ENCODE measurements at regions not wholly inside any gene's neighbourhood (a gene's known extent, or its start where the extent isn't known, plus 50 kb on each side); places are given as distances from the start of the nearest gene placed in this dataset.

DNA sequence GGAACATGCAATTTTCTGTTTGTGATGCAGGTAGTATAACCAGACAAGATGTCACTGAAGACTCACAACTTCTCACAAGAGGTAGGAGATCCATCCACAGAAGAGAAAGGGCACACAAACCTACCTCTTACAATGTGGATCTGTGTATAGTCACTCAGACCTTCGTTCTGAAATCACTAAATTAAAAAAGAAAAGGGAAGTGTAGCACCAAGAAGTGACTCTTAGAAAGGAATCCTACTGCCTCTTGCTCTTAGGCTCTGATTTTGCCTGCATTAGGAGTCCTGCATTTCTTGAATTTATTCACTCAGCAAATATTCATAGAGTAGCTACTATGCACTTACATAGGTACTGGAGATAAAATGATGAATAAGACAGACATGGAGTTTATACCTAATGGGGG is 347.6 kb downstream of the BMP4 start:
- no peak for DNase-seq
- Histone ChIP-seq H3K36me3 (no peaks in the 10 kb centered on the region), H3K4me1 (no peaks in the 10 kb centered on the region), H3K27me3 (no peaks in the 10 kb centered on the region), H3K9me3 (no peaks in the 10 kb centered on the region), H3K27ac (no peak overlapping the region), H3K4me3 (replicated peaks in 1 of 3) (no peak overlapping the region)
- intact Hi-C loops (cut with DNase I): no loop called here
- TF ChIP-seq, protein P1, sequence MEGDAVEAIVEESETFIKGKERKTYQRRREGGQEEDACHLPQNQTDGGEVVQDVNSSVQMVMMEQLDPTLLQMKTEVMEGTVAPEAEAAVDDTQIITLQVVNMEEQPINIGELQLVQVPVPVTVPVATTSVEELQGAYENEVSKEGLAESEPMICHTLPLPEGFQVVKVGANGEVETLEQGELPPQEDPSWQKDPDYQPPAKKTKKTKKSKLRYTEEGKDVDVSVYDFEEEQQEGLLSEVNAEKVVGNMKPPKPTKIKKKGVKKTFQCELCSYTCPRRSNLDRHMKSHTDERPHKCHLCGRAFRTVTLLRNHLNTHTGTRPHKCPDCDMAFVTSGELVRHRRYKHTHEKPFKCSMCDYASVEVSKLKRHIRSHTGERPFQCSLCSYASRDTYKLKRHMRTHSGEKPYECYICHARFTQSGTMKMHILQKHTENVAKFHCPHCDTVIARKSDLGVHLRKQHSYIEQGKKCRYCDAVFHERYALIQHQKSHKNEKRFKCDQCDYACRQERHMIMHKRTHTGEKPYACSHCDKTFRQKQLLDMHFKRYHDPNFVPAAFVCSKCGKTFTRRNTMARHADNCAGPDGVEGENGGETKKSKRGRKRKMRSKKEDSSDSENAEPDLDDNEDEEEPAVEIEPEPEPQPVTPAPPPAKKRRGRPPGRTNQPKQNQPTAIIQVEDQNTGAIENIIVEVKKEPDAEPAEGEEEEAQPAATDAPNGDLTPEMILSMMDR (IDR thresholded peaks at IDR 0.05): no peak
- no peak for TF ChIP-seq POLR2A (IDR thresholded peaks at IDR 0.05)
- 79 to 91% methylated on average over 1 of the region's 1 CpG for WGBS, 2 donors

GRCh38 chr14:53608369-53608768 is 348.3 kb downstream of the BMP4 start:
- Histone ChIP-seq H3K4me3 (replicated peaks in 1 of 3) (no peak overlapping the region), H3K36me3 (no peaks in the 10 kb centered on the region), H3K4me1 (no peaks in the 10 kb centered on the region), H3K27me3 (no peaks in the 10 kb centered on the region), H3K27ac (no peak overlapping the region), H3K9me3 (no peaks in the 10 kb centered on the region)
- TF ChIP-seq, protein P1 (IDR thresholded peaks at IDR 0.05): no peak
- TF ChIP-seq POLR2A (IDR thresholded peaks at IDR 0.05): no peak
- intact Hi-C loops (cut with DNase I): no loop called here
- no peak for DNase-seq
- 83 to 90% methylated on average over 5 of the region's 5 CpGs for WGBS, 2 donors

DNA sequence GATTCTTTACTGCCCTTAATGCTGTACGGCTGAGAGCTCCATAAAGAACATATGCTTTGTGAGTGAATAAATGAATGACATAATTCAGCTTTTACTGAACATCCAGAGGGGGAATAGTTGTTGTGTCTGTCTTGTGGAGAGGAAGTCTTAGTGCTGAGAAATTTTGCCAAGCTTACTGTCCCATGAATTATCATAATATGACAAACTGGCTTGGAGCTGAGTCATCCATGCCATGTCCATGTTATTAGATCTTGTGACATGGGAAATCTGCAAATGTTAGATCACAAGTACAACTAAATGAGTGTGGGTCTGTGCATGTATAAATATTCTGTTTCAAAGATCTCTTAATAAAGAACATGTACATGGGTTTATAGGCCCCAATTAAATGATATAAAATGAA is 350.4 kb downstream of the BMP4 start:
- TF ChIP-seq, protein P1 (IDR thresholded peaks at IDR 0.05): no peak
- TF ChIP-seq POLR2A (IDR thresholded peaks at IDR 0.05): no peak
- H3K4me3 ChIP-seq (replicated peaks in 1 of 3): no peak overlapping the region
- no peaks in the 10 kb centered on the region for H3K36me3 ChIP-seq
- H3K27me3 ChIP-seq: no peaks in the 10 kb centered on the region
- 72 to 93% methylated on average over 1 of the region's 1 CpG for WGBS, 2 donors
- intact Hi-C loops (cut with DNase I): no loop called here
- no peak for DNase-seq
- no peaks in the 10 kb centered on the region for H3K4me1 ChIP-seq
- no peak overlapping the region for H3K27ac ChIP-seq
- no peaks in the 10 kb centered on the region for H3K9me3 ChIP-seq

GRCh38 chr14:53605562-53605961 is 351.1 kb downstream of the BMP4 start:
- no peaks in the 10 kb centered on the region for H3K27me3 ChIP-seq
- H3K4me3 ChIP-seq (replicated peaks in 1 of 3): no peak overlapping the region
- no peaks in the 10 kb centered on the region for H3K4me1 ChIP-seq
- intact Hi-C loops (cut with DNase I): no loop called here
- no peaks in the 10 kb centered on the region for H3K9me3 ChIP-seq
- no peaks in the 10 kb centered on the region for H3K36me3 ChIP-seq
- DNase-seq: no peak
- TF ChIP-seq POLR2A (IDR thresholded peaks at IDR 0.05): no peak
- TF ChIP-seq, protein P1 (IDR thresholded peaks at IDR 0.05): no peak
- H3K27ac ChIP-seq: no peak overlapping the region

DNA sequence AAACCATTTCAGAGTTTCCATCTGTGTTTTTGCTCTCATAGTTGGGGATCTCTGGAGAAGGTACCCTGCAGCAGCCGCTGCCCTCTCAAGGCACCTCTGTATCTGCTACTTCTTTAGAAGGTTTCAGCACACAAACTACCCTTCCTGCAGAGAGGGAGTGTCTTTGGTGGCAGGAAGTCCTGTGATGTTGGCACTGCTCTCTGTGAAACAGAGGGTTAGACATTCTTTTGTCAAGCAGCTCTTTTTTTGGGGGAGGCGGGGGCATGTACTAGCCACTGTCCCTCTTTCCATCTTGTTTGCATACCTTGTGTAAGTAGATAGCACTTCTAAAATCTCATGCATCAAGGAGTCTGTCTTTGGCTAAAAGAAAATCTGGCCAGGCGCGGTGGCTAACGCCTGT is 352.6 kb downstream of the BMP4 start:
- intact Hi-C loops (cut with DNase I): no loop called here
- H3K4me1 ChIP-seq: no peaks in the 10 kb centered on the region
- TF ChIP-seq, protein P1 (IDR thresholded peaks at IDR 0.05): no peak
- no peak for TF ChIP-seq POLR2A (IDR thresholded peaks at IDR 0.05)
- no peak overlapping the region for H3K4me3 ChIP-seq (replicated peaks in 1 of 3)
- no peaks in the 10 kb centered on the region for H3K27me3 ChIP-seq
- H3K36me3 ChIP-seq: no peaks in the 10 kb centered on the region
- no peak overlapping the region for H3K27ac ChIP-seq
- no peaks in the 10 kb centered on the region for H3K9me3 ChIP-seq
- DNase-seq: no peak
- WGBS, 2 donors: 92 to 96% methylated on average over 5 of the region's 5 CpGs

All from thyroid gland (tissue), 4 donors.